DOHH2 (cell line): ENCODE measurements at regions not wholly inside any gene's neighbourhood (a gene's known extent, or its start where the extent isn't known, plus 50 kb on each side); places are given as distances from the start of the nearest gene placed in this dataset.

Experiments
- H3F3A ChIP-seq: fragments of 200-600 bp; sonication (generic), shearing (Covaris generic); 2 replicates; pipeline ENCODE4 v1.6.0; 2016; ENCODE audit warnings: antibody characterized with exemption, mild to moderate bottlenecking; ENCODE audit not compliant: control insufficient read depth, insufficient read depth
- H3K27ac ChIP-seq: fragments of 200-600 bp; sonication (generic); 2 replicates; pipeline ENCODE4 v1.5.1; 2014; ENCODE audit warnings: low read depth, mild to moderate bottlenecking, low read length, moderate library complexity
- H3K27me3 ChIP-seq: fragments of 200-600 bp; sonication (generic); 2 replicates; pipeline ENCODE4 v1.6.1; 2014; ENCODE audit warnings: mild to moderate bottlenecking, low read length, mixed read lengths; ENCODE audit not compliant: control insufficient read depth
- H3K36me3 ChIP-seq: fragments of 200-600 bp; sonication (generic); 2 replicates; pipeline ENCODE4 v1.6.1; 2014; ENCODE audit warnings: mild to moderate bottlenecking, low read length, moderate library complexity, mixed read lengths; ENCODE audit not compliant: control insufficient read depth
- H3K4me1 ChIP-seq: fragments of 200-600 bp; sonication (generic); 2 replicates; pipeline ENCODE4 v1.6.1; 2014; ENCODE audit warnings: mild to moderate bottlenecking, low read length, mixed read lengths; ENCODE audit not compliant: control insufficient read depth
- H3K4me2 ChIP-seq: fragments of 200-600 bp; sonication (generic); 2 replicates; pipeline ENCODE4 v1.6.0; 2014; ENCODE audit warnings: mild to moderate bottlenecking, low read length, moderate library complexity
- H3K4me3 ChIP-seq: fragments of 200-600 bp; sonication (generic); 2 replicates; pipeline ENCODE4 v1.5.1; 2014; ENCODE audit warnings: mild to moderate bottlenecking, low read length, mixed read lengths
- H3K79me2 ChIP-seq: fragments of 200-600 bp; sonication (generic); 2 replicates; pipeline ENCODE4 v1.6.1; 2014; ENCODE audit warnings: mild to moderate bottlenecking, low read length, mixed read lengths; ENCODE audit not compliant: control insufficient read depth
- H3K9me2 ChIP-seq: fragments of 200-600 bp; sonication (generic); replicated peaks from 2 replicates; pipeline ENCODE4 v1.6.1; 2014; ENCODE audit warnings: mild to moderate bottlenecking, low read length, mixed read lengths; ENCODE audit not compliant: control insufficient read depth
- H3K9me3 ChIP-seq: fragments of 200-600 bp; sonication (generic); 2 replicates; pipeline ENCODE4 v1.6.1; 2014; ENCODE audit warnings: antibody characterized with exemption, low read length, mixed read lengths; ENCODE audit not compliant: control insufficient read depth, insufficient read depth
- H4K20me1 ChIP-seq: fragments of 200-600 bp; sonication (generic); 2 replicates; pipeline ENCODE4 v1.6.0; 2014; ENCODE audit warnings: low read depth, mild to moderate bottlenecking, antibody characterized with exemption, low read length, moderate library complexity; ENCODE audit not compliant: control insufficient read depth, insufficient read depth
- EZH2phosphoT487 ChIP-seq: fragments of 200-600 bp; sonication (generic); IDR thresholded peaks from 2 replicates; pipeline ENCODE4 v1.6.1; 2017; ENCODE audit warnings: borderline replicate concordance, mild to moderate bottlenecking, antibody characterized with exemption, low read length, moderate library complexity, mixed read lengths
- TF ChIP-seq, protein P1 (sequence below): fragments of 200-600 bp; sonication (generic); IDR thresholded peaks from one replicate; pipeline ENCODE4 v1.5.1; 2014; ENCODE audit warnings: antibody characterized with exemption, mild to moderate bottlenecking, low read depth, low read length; ENCODE audit not compliant: poor library complexity, severe bottlenecking

DNA sequence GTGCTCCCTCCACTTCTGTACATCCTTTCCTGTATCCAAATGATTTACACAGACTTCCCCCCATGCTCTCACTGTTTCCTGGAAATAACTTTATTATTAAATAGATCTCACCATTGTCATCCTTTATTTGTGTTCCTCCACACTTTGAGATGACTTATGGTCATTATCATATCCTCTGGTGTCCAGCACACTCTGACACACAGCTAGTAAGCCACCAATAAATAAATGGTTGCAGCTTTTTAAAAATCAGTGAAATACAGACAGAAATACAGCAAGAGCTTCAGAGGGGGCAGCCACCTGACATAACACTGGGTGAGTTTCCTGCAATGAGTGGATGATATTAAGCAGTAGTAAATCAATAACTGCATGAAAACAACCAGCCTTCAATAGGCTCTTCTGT is 2036.4 kb upstream of the AGA start:
- H3K4me2 ChIP-seq = no peak overlapping the region
- no peaks in the 10 kb centered on the region for H3K4me1 ChIP-seq
- H4K20me1 ChIP-seq = no peaks in the 10 kb centered on the region
- no peaks in the 10 kb centered on the region for H3K27me3 ChIP-seq
- H3K9me2 ChIP-seq = no peaks in the 10 kb centered on the region
- H3K9me3 ChIP-seq = no peaks in the 10 kb centered on the region
- H3K36me3 ChIP-seq = no peaks in the 10 kb centered on the region
- no peaks in the 10 kb centered on the region for H3F3A ChIP-seq
- TF ChIP-seq, protein P1, sequence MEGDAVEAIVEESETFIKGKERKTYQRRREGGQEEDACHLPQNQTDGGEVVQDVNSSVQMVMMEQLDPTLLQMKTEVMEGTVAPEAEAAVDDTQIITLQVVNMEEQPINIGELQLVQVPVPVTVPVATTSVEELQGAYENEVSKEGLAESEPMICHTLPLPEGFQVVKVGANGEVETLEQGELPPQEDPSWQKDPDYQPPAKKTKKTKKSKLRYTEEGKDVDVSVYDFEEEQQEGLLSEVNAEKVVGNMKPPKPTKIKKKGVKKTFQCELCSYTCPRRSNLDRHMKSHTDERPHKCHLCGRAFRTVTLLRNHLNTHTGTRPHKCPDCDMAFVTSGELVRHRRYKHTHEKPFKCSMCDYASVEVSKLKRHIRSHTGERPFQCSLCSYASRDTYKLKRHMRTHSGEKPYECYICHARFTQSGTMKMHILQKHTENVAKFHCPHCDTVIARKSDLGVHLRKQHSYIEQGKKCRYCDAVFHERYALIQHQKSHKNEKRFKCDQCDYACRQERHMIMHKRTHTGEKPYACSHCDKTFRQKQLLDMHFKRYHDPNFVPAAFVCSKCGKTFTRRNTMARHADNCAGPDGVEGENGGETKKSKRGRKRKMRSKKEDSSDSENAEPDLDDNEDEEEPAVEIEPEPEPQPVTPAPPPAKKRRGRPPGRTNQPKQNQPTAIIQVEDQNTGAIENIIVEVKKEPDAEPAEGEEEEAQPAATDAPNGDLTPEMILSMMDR = no peak
- no peak for TF ChIP-seq EZH2phosphoT487
- H3K4me3 ChIP-seq = no peak overlapping the region
- no peak overlapping the region for H3K27ac ChIP-seq
- no peaks in the 10 kb centered on the region for H3K79me2 ChIP-seq

DNA sequence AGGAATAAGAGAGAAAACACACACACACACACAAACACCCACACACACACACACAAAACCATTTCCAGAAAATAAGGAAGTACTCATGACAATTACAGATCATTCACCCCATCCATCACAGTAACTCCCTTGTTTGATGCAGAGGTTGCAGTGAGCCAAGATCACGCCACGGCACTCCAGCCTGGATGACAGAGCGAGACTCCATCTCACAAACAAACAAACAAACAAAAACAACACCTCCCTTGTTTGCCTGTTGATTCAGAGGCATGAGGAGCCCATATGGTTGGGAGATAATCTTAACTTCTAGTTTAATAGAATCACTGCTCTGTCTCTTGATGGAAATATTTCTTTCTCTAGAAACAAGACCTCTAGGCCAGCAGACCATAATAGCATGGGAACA is 2043.5 kb upstream of the AGA start:
- no peaks in the 10 kb centered on the region for H3K9me3 ChIP-seq
- no peaks in the 10 kb centered on the region for H3K4me1 ChIP-seq
- no peak overlapping the region for H3K4me3 ChIP-seq
- no peaks in the 10 kb centered on the region for H3F3A ChIP-seq
- H3K36me3 ChIP-seq = no peaks in the 10 kb centered on the region
- H4K20me1 ChIP-seq = no peaks in the 10 kb centered on the region
- H3K4me2 ChIP-seq = no peak overlapping the region
- TF ChIP-seq EZH2phosphoT487 = no peak
- TF ChIP-seq, protein P1 = no peak
- H3K27ac ChIP-seq = no peak overlapping the region
- H3K79me2 ChIP-seq = no peaks in the 10 kb centered on the region
- no peaks in the 10 kb centered on the region for H3K27me3 ChIP-seq
- H3K9me2 ChIP-seq = no peaks in the 10 kb centered on the region

DNA sequence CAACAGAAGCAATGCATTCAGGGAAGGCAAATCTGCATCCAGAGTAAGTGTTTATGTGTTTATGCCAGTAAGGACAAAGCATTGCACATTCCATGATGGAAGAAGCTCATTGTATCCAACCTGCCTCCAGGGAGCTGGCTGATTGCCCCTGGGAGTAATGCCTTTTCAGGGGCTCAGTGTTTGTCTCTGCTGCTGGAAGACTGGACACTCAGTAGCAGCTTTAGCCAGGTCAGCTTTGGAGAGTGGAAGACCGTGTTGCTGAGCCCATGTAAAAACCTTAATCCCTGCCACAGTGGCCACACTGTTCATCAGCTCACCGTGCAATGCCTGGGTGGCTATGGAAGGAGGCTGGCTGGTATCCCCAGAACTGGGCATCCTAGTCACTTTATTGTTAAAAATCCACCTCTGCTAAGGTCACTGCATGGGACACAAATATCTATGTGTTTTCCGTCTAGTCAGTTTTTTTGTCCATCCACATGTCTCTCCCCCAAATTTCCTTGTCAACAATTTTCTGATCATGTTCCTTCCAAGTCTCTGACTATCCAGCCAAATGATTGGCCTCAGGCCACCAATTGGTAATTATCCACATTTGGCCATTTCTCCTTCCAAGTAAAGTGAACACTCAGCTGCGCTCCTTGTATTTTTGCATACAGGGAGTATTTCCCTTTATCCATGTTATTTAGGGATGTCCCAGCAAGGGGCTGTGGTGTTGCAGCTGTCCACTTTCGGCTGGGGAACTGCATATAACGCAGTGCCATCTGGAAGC is 2044.5 kb upstream of the AGA start:
- Histone ChIP-seq H4K20me1 (no peaks in the 10 kb centered on the region), H3K36me3 (no peaks in the 10 kb centered on the region), H3K79me2 (no peaks in the 10 kb centered on the region), H3K9me3 (no peaks in the 10 kb centered on the region), H3K4me1 (no peaks in the 10 kb centered on the region), H3K27me3 (no peaks in the 10 kb centered on the region), H3K27ac (no peak overlapping the region), H3F3A (no peaks in the 10 kb centered on the region), H3K9me2 (no peaks in the 10 kb centered on the region), H3K4me2 (no peak overlapping the region), H3K4me3 (no peak overlapping the region)
- TF ChIP-seq, protein P1 = no peak
- no peak for TF ChIP-seq EZH2phosphoT487
